ENCODE measurements at regions not wholly inside any gene's neighbourhood (a gene's known extent, or its start where the extent isn't known, plus 50 kb on each side); places are given as distances from the start of the nearest gene placed in this dataset.

DNA sequence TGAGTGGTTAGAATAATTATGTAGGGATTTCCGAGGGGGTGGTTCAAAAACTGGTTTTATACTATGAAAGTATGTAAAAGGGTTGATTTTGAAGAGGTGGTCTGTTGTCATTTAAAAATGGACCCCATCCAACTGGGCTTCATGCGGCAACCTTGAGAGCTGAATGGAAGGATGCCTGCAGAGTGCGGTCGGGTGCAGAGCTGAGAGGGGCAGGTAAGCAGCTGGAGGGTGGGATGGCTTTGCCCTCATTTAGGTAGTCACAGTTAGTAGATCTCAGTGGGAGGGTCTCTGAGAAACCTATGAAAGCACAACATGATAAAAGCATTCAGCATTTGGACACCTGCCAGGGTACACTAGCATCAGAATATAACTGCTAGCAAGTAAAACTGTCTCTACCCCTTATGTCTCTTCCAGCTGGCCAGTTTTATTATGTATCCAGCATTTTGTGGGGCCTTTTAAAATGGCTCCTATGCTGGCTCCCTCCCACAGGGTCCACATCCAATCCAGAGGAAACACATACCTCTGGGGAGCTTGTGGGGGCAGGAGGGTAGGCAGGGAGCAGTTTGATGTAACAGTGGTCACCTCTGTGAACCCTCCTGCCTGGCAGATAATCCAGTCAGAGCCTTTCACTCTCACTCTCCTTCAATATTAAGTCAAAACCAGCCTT lies 75.9 kb upstream of the MAGI2 start:
- H3K4me3 ChIP-seq (ENCODE audit: low read depth, low read length): no peak overlapping the region
- DNase-seq (ENCODE audit: low read depth): no peak
- TF ChIP-seq, protein P1, sequence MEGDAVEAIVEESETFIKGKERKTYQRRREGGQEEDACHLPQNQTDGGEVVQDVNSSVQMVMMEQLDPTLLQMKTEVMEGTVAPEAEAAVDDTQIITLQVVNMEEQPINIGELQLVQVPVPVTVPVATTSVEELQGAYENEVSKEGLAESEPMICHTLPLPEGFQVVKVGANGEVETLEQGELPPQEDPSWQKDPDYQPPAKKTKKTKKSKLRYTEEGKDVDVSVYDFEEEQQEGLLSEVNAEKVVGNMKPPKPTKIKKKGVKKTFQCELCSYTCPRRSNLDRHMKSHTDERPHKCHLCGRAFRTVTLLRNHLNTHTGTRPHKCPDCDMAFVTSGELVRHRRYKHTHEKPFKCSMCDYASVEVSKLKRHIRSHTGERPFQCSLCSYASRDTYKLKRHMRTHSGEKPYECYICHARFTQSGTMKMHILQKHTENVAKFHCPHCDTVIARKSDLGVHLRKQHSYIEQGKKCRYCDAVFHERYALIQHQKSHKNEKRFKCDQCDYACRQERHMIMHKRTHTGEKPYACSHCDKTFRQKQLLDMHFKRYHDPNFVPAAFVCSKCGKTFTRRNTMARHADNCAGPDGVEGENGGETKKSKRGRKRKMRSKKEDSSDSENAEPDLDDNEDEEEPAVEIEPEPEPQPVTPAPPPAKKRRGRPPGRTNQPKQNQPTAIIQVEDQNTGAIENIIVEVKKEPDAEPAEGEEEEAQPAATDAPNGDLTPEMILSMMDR (IDR thresholded peaks at IDR 0.05; ENCODE audit: control insufficient read depth, extremely low read depth, insufficient read depth): no peak

DNA sequence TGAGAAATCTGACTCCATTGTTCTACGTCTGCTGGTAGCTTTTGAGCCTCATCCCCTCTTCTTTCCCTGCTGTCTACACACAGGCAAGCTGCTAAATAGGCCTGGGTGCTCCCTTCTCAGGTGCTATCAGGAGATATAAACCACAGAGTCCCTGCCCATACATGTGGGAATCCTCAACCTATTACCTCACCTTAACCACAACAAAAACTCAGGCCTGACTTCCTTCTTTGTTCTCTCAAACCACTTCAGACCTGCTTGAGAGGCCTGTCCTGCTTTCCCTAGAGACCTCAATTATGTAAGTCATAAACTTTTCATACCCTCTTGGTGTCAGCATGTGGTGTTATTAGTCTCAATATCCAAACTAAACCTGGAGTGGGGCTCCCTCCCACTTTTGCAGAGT lies 75.0 kb upstream of the MAGI2 start:
- no peak for DNase-seq (ENCODE audit: low read depth)
- TF ChIP-seq, protein P1 (IDR thresholded peaks at IDR 0.05; ENCODE audit: control insufficient read depth, extremely low read depth, insufficient read depth): no peak
- no peak overlapping the region for H3K4me3 ChIP-seq (ENCODE audit: low read depth, low read length)

DNA sequence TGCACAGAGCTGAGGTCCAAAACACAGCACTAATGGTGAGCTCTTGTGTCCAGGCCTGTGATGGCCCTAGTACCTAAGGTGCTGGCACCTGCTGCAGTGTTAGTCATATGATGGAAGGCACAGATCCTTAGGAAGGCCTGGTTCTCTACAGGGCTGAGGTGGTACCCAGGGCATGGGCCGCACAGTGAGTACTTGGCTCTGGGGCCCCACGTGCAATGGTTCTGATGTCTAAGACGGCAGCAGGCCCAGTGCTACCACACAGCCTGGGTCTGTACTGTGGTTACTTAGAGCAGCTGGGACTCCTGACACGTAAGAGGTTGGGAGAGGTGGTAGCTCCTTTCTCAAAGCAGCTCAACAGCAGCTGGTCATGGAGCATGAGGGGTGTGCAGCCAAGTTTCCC lies 70.6 kb upstream of the MAGI2 start:
- TF ChIP-seq, protein P1 (IDR thresholded peaks at IDR 0.05; ENCODE audit: control insufficient read depth, extremely low read depth, insufficient read depth): no peak
- H3K4me3 ChIP-seq (ENCODE audit: low read depth, low read length): no peak overlapping the region
- DNase-seq (ENCODE audit: low read depth): no peak

DNA sequence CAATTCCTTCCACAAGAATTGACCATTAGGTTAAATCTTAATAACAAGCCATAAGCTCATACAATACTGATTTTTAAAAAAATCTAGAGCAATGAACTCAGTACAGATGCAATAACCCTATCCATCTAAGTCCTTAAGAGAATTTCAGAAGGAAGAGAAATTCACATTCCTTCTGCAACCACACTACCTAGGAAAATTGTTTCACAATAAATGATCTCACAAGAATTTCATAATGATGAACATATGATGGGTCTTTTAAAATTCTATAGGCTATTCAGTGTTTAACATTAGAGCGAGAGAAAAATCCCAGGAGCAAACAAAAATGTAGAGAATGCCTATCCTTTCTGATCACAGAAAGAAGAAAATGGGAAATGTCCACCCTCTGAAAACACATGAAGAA lies 70.0 kb upstream of the MAGI2 start:
- TF ChIP-seq, protein P1 (IDR thresholded peaks at IDR 0.05; ENCODE audit: control insufficient read depth, extremely low read depth, insufficient read depth): no peak
- no peak overlapping the region for H3K4me3 ChIP-seq (ENCODE audit: low read depth, low read length)
- DNase-seq (ENCODE audit: low read depth): no peak

DNA sequence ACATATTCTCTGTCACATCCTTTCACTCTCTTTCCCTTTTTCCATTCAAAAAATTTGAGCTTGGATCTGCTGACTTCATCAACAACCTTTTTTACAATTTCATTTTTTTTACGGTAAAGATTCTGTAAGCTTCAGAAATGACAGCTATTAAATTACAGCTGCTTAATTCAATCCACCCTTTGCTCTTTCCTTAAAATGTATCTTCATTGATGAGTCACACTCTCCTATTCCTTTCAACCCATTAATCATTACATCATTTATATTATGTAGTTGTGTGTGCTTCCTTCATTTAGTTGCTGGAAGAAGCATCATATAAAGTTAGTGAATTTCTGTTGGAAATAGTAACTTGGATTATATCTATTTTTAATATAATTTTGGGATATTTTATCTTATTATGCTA lies 67.1 kb upstream of the MAGI2 start:
- TF ChIP-seq, protein P1 (IDR thresholded peaks at IDR 0.05; ENCODE audit: control insufficient read depth, extremely low read depth, insufficient read depth): no peak
- H3K4me3 ChIP-seq (ENCODE audit: low read depth, low read length): no peak overlapping the region
- no peak for DNase-seq (ENCODE audit: low read depth)

DNA sequence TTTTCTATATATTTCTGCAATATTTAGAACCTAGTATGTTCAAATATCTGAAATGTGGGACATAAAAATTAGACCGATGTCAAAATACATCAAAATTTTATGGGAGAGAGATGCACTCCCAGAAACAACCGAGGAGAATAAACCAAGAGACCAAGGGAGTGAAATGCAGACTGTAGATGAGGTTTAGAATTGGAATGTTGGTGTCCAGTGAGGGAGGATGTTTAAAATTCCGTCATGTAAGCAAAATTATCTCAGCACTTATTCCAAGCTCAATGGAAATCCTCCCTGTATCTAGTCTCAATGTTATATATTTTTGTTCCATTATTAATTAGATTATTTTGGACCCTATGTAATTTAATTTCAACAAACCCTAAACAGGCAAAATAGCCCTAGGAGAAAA lies 61.9 kb upstream of the MAGI2 start:
- TF ChIP-seq, protein P1 (IDR thresholded peaks at IDR 0.05; ENCODE audit: control insufficient read depth, extremely low read depth, insufficient read depth): no peak

DNA sequence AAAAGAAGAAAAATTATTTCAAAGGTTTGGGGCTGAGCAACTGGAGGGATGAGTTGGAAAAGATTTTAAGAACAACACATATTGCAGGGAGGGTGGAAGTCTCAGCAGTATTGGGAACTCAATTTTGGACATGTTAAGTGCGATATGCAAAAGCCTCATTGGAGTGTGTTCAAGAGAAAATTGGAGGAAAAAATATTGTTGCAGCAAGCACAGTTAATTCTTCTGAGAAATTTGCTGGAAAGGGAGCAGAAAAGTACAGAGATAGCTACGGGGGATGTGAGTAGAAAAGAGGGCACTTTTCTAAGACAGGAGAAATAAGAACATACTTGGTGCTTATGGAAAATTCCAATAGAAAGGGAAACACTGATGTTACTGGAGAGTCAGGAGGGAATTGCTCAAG lies 59.8 kb upstream of the MAGI2 start:
- DNase-seq (ENCODE audit: low read depth): no peak
- no peak overlapping the region for H3K4me3 ChIP-seq (ENCODE audit: low read depth, low read length)
- TF ChIP-seq, protein P1 (IDR thresholded peaks at IDR 0.05; ENCODE audit: control insufficient read depth, extremely low read depth, insufficient read depth): no peak

More for the DNA sequence above, 61.9 kb upstream of the MAGI2 start:
- DNase-seq (ENCODE audit: low read depth): no peak
- no peak overlapping the region for H3K4me3 ChIP-seq (ENCODE audit: low read depth, low read length)
